MM.1S (cell line): ENCODE measurements at regions not wholly inside any gene's neighbourhood (a gene's known extent, or its start where the extent isn't known, plus 50 kb on each side); places are given as distances from the start of the nearest gene placed in this dataset.

Experiments used
- DNase-seq: peaks from one replicate; pipeline ENCODE4 v3.0.0-alpha.2; 2015
- H2AFZ ChIP-seq: fragments of 300-600 bp; sonication (generic); 2 replicates; pipeline ENCODE4 v1.6.0; 2016; ENCODE audit warnings: antibody characterized with exemption, low read length
- H3F3A ChIP-seq: fragments of 300-600 bp; sonication (generic); 2 replicates; pipeline ENCODE4 v1.6.1; 2016; ENCODE audit warnings: mild to moderate bottlenecking, antibody characterized with exemption, low read length, moderate library complexity, mixed read lengths; ENCODE audit not compliant: insufficient read depth
- H3K27ac ChIP-seq: fragments of 300-600 bp; sonication (generic); 2 replicates; pipeline ENCODE4 v1.5.1; 2016; ENCODE audit warnings: mild to moderate bottlenecking, low read length
- H3K27me3 ChIP-seq: fragments of 300-600 bp; sonication (generic); replicated peaks from 2 replicates; pipeline ENCODE4 v1.6.0; 2016; ENCODE audit warnings: low read length; ENCODE audit not compliant: insufficient read depth
- H3K36me3 ChIP-seq: fragments of 300-600 bp; sonication (generic); replicated peaks from 2 replicates; pipeline ENCODE4 v1.6.1; 2016; ENCODE audit warnings: mild to moderate bottlenecking, low read length, mixed read lengths; ENCODE audit not compliant: insufficient read depth
- H3K4me1 ChIP-seq: fragments of 300-600 bp; sonication (generic); 2 replicates; pipeline ENCODE4 v1.6.1; 2016; ENCODE audit warnings: low read length, mixed read lengths
- H3K4me2 ChIP-seq: fragments of 300-600 bp; sonication (generic); 2 replicates; pipeline ENCODE4 v1.6.0; 2016; ENCODE audit warnings: low read depth, low read length
- H3K4me3 ChIP-seq: fragments of 300-600 bp; sonication (generic); 2 replicates; pipeline ENCODE4 v1.5.1; 2016; ENCODE audit warnings: low read length, mixed read lengths
- H3K79me2 ChIP-seq: fragments of 300-600 bp; sonication (generic); 2 replicates; pipeline ENCODE4 v1.6.1; 2016; ENCODE audit warnings: mixed run types, low read length, mixed read lengths
- H3K9ac ChIP-seq: fragments of 300-600 bp; sonication (generic); 2 replicates; pipeline ENCODE4 v1.6.1; 2016; ENCODE audit warnings: low read length, mixed read lengths
- H3K9me2 ChIP-seq: fragments of 300-600 bp; sonication (generic); replicated peaks from 2 replicates; pipeline ENCODE4 v1.6.1; 2016; ENCODE audit warnings: mild to moderate bottlenecking, low read length, mixed read lengths; ENCODE audit not compliant: insufficient read depth
- H3K9me3 ChIP-seq: fragments of 300-600 bp; sonication (generic); replicated peaks from 2 replicates; pipeline ENCODE4 v1.6.1; 2016; ENCODE audit warnings: mild to moderate bottlenecking, low read length, mixed read lengths; ENCODE audit not compliant: insufficient read depth
- H4K20me1 ChIP-seq: fragments of 300-600 bp; sonication (generic); 2 replicates; pipeline ENCODE4 v1.6.1; 2016; ENCODE audit warnings: mild to moderate bottlenecking, low read length, moderate library complexity, mixed read lengths; ENCODE audit not compliant: insufficient read depth
- EZH2 ChIP-seq: fragments of 300-600 bp; sonication (generic); optimal IDR thresholded peaks from 2 replicates; pipeline ENCODE3; 2017; ENCODE audit warnings: low read depth, mild to moderate bottlenecking, antibody characterized with exemption, low read length, mixed read lengths
- EZH2phosphoT487 ChIP-seq: fragments of 300-600 bp; sonication (generic); IDR thresholded peaks from 2 replicates; pipeline ENCODE4 v1.6.1; 2018; ENCODE audit warnings: antibody characterized with exemption, low read length
- TF ChIP-seq, protein P1 (sequence below): fragments of 300-600 bp; sonication (generic); IDR thresholded peaks from 2 replicates; pipeline ENCODE4 v1.5.1; 2016; ENCODE audit warnings: antibody characterized with exemption, low read length, mixed read lengths

DNA sequence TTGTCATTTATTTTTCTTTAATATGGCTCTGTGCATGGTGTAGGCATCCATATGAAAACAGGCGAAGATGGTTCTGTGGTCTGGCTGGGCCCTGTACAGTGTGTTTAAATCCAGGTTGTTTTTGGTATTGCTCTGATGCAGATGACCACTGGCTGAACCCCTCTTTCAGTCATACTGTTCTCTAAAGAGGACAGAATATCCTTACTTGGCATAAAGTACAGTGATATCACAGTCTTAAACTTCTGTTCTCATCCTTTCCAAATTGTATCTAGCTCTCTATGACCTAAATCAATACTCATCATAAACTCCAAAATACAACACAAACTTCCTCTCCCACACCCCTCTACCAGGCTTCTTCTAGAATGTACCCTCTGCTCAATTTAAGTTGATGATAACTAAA is 252.7 kb upstream of the FAR2 start:
- Histone ChIP-seq H3K79me2 (no peaks in the 10 kb centered on the region), H3K4me2 (no peak overlapping the region), H3K27me3 (no peaks in the 10 kb centered on the region), H4K20me1 (no peaks in the 10 kb centered on the region), H3K4me1 (no peaks in the 10 kb centered on the region), H3K9me2 (no peaks in the 10 kb centered on the region), H3K9ac (no peak overlapping the region), H3F3A (no peaks in the 10 kb centered on the region), H3K36me3 (no peaks in the 10 kb centered on the region), H3K9me3 (no peaks in the 10 kb centered on the region), H2AFZ (no peak overlapping the region), H3K4me3 (no peak overlapping the region), H3K27ac (no peak overlapping the region)
- no peak for TF ChIP-seq EZH2
- TF ChIP-seq, protein P1, sequence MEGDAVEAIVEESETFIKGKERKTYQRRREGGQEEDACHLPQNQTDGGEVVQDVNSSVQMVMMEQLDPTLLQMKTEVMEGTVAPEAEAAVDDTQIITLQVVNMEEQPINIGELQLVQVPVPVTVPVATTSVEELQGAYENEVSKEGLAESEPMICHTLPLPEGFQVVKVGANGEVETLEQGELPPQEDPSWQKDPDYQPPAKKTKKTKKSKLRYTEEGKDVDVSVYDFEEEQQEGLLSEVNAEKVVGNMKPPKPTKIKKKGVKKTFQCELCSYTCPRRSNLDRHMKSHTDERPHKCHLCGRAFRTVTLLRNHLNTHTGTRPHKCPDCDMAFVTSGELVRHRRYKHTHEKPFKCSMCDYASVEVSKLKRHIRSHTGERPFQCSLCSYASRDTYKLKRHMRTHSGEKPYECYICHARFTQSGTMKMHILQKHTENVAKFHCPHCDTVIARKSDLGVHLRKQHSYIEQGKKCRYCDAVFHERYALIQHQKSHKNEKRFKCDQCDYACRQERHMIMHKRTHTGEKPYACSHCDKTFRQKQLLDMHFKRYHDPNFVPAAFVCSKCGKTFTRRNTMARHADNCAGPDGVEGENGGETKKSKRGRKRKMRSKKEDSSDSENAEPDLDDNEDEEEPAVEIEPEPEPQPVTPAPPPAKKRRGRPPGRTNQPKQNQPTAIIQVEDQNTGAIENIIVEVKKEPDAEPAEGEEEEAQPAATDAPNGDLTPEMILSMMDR, result no peak
- DNase-seq, result no peak

DNA sequence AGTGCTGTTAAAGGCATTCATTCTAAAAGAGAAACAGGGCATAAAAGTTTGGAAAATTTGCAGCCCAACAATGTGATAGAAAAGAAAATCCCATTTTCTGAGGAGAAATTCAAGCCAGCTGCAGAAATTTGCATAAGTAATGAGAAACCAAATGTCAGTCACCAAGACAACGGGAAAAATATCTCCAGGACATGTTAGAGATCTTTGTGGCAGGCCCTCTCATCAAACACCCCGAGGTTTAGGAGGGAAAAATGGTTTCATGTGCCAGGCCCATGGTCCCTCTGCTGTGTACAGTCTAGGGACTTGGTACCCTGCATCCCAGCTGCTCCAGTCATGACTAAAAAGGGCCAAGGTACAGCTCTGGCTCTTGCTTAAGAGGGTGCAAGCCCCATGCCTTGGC is 251.0 kb upstream of the FAR2 start:
- H3K9ac ChIP-seq, result no peak overlapping the region
- H3K4me3 ChIP-seq, result no peak overlapping the region
- TF ChIP-seq EZH2phosphoT487 (no peak), EZH2 (no peak)
- H3K79me2 ChIP-seq, result no peaks in the 10 kb centered on the region
- no peaks in the 10 kb centered on the region for H3F3A ChIP-seq
- H2AFZ ChIP-seq, result no peak overlapping the region
- no peaks in the 10 kb centered on the region for H3K4me1 ChIP-seq
- H3K4me2 ChIP-seq, result no peak overlapping the region
- H3K27me3 ChIP-seq, result no peaks in the 10 kb centered on the region
- H3K9me3 ChIP-seq, result no peaks in the 10 kb centered on the region
- no peak overlapping the region for H3K27ac ChIP-seq
- H3K9me2 ChIP-seq, result no peaks in the 10 kb centered on the region
- no peak for DNase-seq
- H3K36me3 ChIP-seq, result no peaks in the 10 kb centered on the region
- no peaks in the 10 kb centered on the region for H4K20me1 ChIP-seq

DNA sequence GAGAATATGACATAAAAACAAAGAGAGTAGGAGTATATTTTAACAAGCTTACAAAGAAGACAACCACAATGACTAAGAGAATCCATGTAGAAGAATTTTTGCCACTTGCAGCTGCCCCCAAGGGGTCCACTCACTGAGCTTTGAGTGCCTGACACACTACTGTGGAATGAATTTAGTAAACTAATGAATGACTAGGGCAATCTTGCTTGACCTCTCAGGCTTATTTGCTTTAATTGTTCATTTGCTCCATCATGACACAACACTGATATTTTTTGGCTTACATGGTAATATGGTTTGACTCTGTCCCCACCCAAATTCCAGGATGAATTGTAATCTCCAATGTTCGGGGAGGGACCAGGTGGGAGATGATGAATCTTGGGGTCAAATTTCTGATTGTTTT is 249.1 kb upstream of the FAR2 start:
- Histone ChIP-seq H3K4me3 (no peak overlapping the region), H3K27me3 (no peaks in the 10 kb centered on the region), H3K79me2 (no peaks in the 10 kb centered on the region), H3F3A (no peaks in the 10 kb centered on the region), H3K27ac (no peak overlapping the region), H3K9me3 (no peaks in the 10 kb centered on the region), H3K4me2 (no peak overlapping the region), H2AFZ (no peak overlapping the region), H3K4me1 (no peaks in the 10 kb centered on the region), H3K36me3 (no peaks in the 10 kb centered on the region), H4K20me1 (no peaks in the 10 kb centered on the region), H3K9me2 (no peaks in the 10 kb centered on the region), H3K9ac (no peak overlapping the region)
- DNase-seq, result no peak
- no peak for TF ChIP-seq EZH2phosphoT487
- TF ChIP-seq, protein P1, result no peak
- TF ChIP-seq EZH2, result no peak

DNA sequence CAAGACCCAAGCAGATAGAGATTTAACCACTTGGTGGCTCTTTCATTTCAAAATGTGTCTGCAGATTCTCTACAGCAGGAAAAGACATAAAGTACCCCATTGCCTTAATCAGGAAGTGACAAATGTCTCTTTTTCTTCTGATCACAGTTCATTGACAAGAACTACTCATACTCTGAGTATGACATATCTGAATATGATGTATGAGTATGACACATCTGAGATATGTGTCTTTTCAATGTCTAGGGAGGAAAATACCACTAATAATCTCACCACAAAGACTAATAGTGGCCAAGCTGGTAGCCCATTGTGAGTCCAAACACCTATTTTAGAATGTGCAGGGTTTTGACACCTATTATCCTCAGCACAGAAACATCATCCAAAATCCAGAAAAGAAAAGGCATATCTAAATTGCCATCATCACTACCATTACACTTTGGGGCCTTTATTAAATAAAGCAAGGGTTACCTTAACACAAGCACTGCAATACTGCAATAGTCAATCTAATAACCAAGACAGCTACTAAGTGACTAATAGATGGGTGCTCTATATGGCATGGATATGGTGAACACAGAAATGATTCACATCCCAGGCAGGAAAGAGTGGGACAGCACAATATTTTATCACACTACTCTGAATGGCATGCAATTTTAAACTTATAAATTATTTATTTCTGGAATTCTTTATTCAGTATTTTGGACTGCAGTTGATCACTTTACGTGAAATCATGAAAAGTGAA is 243.7 kb upstream of the FAR2 start:
- no peak overlapping the region for H2AFZ ChIP-seq

More for the DNA sequence above, 243.7 kb upstream of the FAR2 start:
- no peaks in the 10 kb centered on the region for H3F3A ChIP-seq
- no peaks in the 10 kb centered on the region for H3K79me2 ChIP-seq
- no peak overlapping the region for H3K4me3 ChIP-seq
- no peaks in the 10 kb centered on the region for H3K27me3 ChIP-seq
- no peaks in the 10 kb centered on the region for H3K36me3 ChIP-seq
- DNase-seq, result no peak
- H3K9me3 ChIP-seq, result no peaks in the 10 kb centered on the region
- H3K4me2 ChIP-seq, result no peak overlapping the region
- no peak overlapping the region for H3K27ac ChIP-seq
- H3K9me2 ChIP-seq, result no peaks in the 10 kb centered on the region
- H3K4me1 ChIP-seq, result no peaks in the 10 kb centered on the region
- H4K20me1 ChIP-seq, result no peaks in the 10 kb centered on the region
- TF ChIP-seq EZH2 (no peak), EZH2phosphoT487 (no peak)
- TF ChIP-seq, protein P1, result no peak
- no peak overlapping the region for H3K9ac ChIP-seq
